GM19240 (cell line): ENCODE measurements at regions not wholly inside any gene's neighbourhood (a gene's known extent, or its start where the extent isn't known, plus 50 kb on each side); places are given as distances from the start of the nearest gene placed in this dataset.
"Not testable (repeated sequence)": the region's sequence is repeated elsewhere in the genome, so short reads cannot be mapped to it uniquely, and the experiment has no call there.

Experiments used
- DNase-seq: peaks from one replicate; pipeline ENCODE4 v3.0.0; 2011; ENCODE audit warnings: low spot score; ENCODE audit not compliant: insufficient read length

- no peak for DNase-seq
These were observed 69.2 kb upstream of the SIRPA start for GRCh38 chr20:1825938-1826445.

- DNase-seq, result no peak
These were observed 69.7 kb upstream of the SIRPA start for GRCh38 chr20:1825507-1825906.

- no peak for DNase-seq
These were observed 70.4 kb upstream of the SIRPA start for GRCh38 chr20:1824834-1825233.

- DNase-seq, result no peak
These were observed 71.0 kb upstream of the SIRPA start for GRCh38 chr20:1824181-1824580.

- DNase-seq, result no peak
These were observed 71.8 kb upstream of the SIRPA start for GRCh38 chr20:1823450-1823844.

GRCh38 chr20:1822564-1823449, 72.4 kb upstream of the SIRPA start:
- no peak for DNase-seq

GRCh38 chr20:1820138-1821079, 74.8 kb upstream of the SIRPA start:
- DNase-seq, result no peak

GRCh38 chr20:1819311-1820137, 75.7 kb upstream of the SIRPA start:
- DNase-seq, result no peak

- DNase-seq, result no peak
These were observed 76.3 kb upstream of the SIRPA start for GRCh38 chr20:1818895-1819294.

- no peak for DNase-seq
These were observed 76.9 kb upstream of the SIRPA start for GRCh38 chr20:1818247-1818840.

GRCh38 chr20:1817577-1818211, 77.5 kb upstream of the SIRPA start:
- DNase-seq, result no peak

- DNase-seq, result no peak
These were observed 78.5 kb upstream of the SIRPA start for GRCh38 chr20:1816384-1817381.

- no peak for DNase-seq
These were observed 79.6 kb upstream of the SIRPA start for GRCh38 chr20:1815502-1816085.

- not testable (repeated sequence) for DNase-seq
These were observed 80.3 kb upstream of the SIRPA start for GRCh38 chr20:1814861-1815260.

GRCh38 chr20:1813674-1814635, 81.3 kb upstream of the SIRPA start:
- no peak for DNase-seq

GRCh38 chr20:1813101-1813529, 82.1 kb upstream of the SIRPA start:
- DNase-seq, result no peak
